H1 (cell line): ENCODE measurements at regions not wholly inside any gene's neighbourhood (a gene's known extent, or its start where the extent isn't known, plus 50 kb on each side); places are given as distances from the start of the nearest gene placed in this dataset.

Experiments used
- CTCF ChIA-PET: fragments of 300-600 bp; sonication (Branson Sonifier 250); formaldehyde crosslinking; loops from one replicate; lab custom pipeline; 2021; ENCODE audit not compliant: partially characterized antibody; lab: Charles Lee
- POLR2A ChIA-PET: fragments of 300-600 bp; sonication (Branson Sonifier 250); formaldehyde crosslinking; loops from one replicate; lab custom pipeline; 2021; ENCODE audit warnings: inconsistent platforms; ENCODE audit not compliant: partially characterized antibody; lab: Charles Lee
- DNase-seq, 2 experiments: peaks; one replicate each; pipeline versions ENCODE4 v3.0.0 to v3.0.0-alpha.2; 2010 to 2022; ENCODE audit warnings: low spot score in 2 of 2, low read depth in 1 of 2, mixed read lengths in 1 of 2
- FAIRE-seq: peaks from 2 replicates; lab custom pipeline; 2011; peaks lifted over from hg19 to GRCh38; lab: Jason Lieb, UNC
- H2AFZ ChIP-seq: 2 replicates; pipeline ENCODE4 v1.8.1; 2012; ENCODE audit warnings: low read length, inconsistent platforms
- H2AK5ac ChIP-seq: 2 replicates; pipeline ENCODE4 v1.6.1; 2013; ENCODE audit warnings: low read depth, low read length
- H2BK120ac ChIP-seq: replicated peaks from 2 replicates; pipeline ENCODE3; 2013; ENCODE audit warnings: low read depth, low read length, inconsistent platforms
- H2BK12ac ChIP-seq: 2 replicates; pipeline ENCODE4 v1.6.1; 2013; ENCODE audit warnings: low read depth, low read length
- H2BK15ac ChIP-seq: 2 replicates; pipeline ENCODE4 v1.6.1; 2013; ENCODE audit warnings: low read length
- H2BK20ac ChIP-seq: 2 replicates; pipeline ENCODE4 v1.6.1; 2013; ENCODE audit warnings: low read length
- H2BK5ac ChIP-seq: 2 replicates; pipeline ENCODE4 v1.6.1; 2013; ENCODE audit warnings: low read depth, low read length
- H3K14ac ChIP-seq: 2 replicates; pipeline ENCODE4 v1.6.1; 2013; ENCODE audit warnings: inconsistent platforms; ENCODE audit not compliant: insufficient read length
- H3K18ac ChIP-seq: 2 replicates; pipeline ENCODE4 v1.6.1; 2013; ENCODE audit warnings: low read length; ENCODE audit errors: extremely low read depth
- H3K23ac ChIP-seq: 2 replicates; pipeline ENCODE4 v1.6.1; 2013; ENCODE audit warnings: inconsistent platforms; ENCODE audit not compliant: insufficient read length
- H3K23me2 ChIP-seq: 2 replicates; pipeline ENCODE4 v1.6.1; 2013; ENCODE audit warnings: low read depth, low read length
- H3K27ac ChIP-seq: 2 replicates; pipeline ENCODE4 v1.6.1; 2011; ENCODE audit warnings: low read depth, low read length, inconsistent platforms
- H3K27me3 ChIP-seq, 4 experiments: replicated peaks in 1 of 4; 1 replicate in 1 of 4; 2 replicates in 3 of 4; pipeline versions ENCODE4 v1.6.1 to v1.8.1; 2011 to 2013; ENCODE audit warnings: low read length in 3 of 4, mild to moderate bottlenecking in 3 of 4, inconsistent platforms in 2 of 4, mixed read lengths in 2 of 4, moderate library complexity in 1 of 4; ENCODE audit not compliant: control insufficient read depth in 3 of 4, insufficient read depth in 3 of 4; ENCODE audit errors: extremely low read depth in 1 of 4
- H3K36me3 ChIP-seq, 4 experiments: 2 replicates each; pipeline versions ENCODE4 v1.6.1 to v1.8.1; 2011 to 2013; ENCODE audit warnings: mild to moderate bottlenecking in 4 of 4, low read length in 3 of 4, moderate library complexity in 2 of 4, control low read depth in 1 of 4, inconsistent platforms in 1 of 4; ENCODE audit not compliant: insufficient read depth in 4 of 4, control insufficient read depth in 2 of 4
- H3K4ac ChIP-seq: replicated peaks from 2 replicates; pipeline ENCODE3; 2013; ENCODE audit warnings: low read length, low read depth, mixed read lengths, inconsistent platforms; ENCODE audit not compliant: insufficient read length
- H3K4me1 ChIP-seq, 4 experiments: replicated peaks in 1 of 4; 1 replicate in 1 of 4; 2 replicates in 3 of 4; pipeline versions ENCODE4 v1.6.1 to v1.8.1; 2011 to 2013; ENCODE audit warnings: low read length in 3 of 4, inconsistent platforms in 2 of 4, mixed read lengths in 1 of 4; ENCODE audit not compliant: insufficient read depth in 4 of 4, control insufficient read depth in 3 of 4
- H3K4me2 ChIP-seq, 2 experiments: 2 replicates each; pipeline versions ENCODE4 v1.6.1 to v1.8.1; 2011 to 2013; ENCODE audit warnings: low read depth in 2 of 2, low read length in 2 of 2, control low read depth in 1 of 2, inconsistent platforms in 1 of 2, mild to moderate bottlenecking in 1 of 2; ENCODE audit not compliant: insufficient read depth in 1 of 2
- H3K4me3 ChIP-seq, 4 experiments: fragments of 200-600, 300-600 bp in 1 of 4; sonication (generic), shearing (Covaris generic), sonication (Bioruptor Twin) in 1 of 4; 2 replicates each; pipeline versions ENCODE4 v1.5.1 to v1.8.1; 2011 to 2016; ENCODE audit warnings: low read length in 4 of 4, low read depth in 3 of 4, control low read depth in 2 of 4, inconsistent platforms in 2 of 4, mild to moderate bottlenecking in 2 of 4, mixed read lengths in 1 of 4, moderate library complexity in 1 of 4; ENCODE audit not compliant: insufficient read depth in 2 of 4; ENCODE audit errors: extremely low read depth in 1 of 4
- H3K56ac ChIP-seq: replicated peaks from 2 replicates; pipeline ENCODE3; 2013; ENCODE audit warnings: low read depth, mild to moderate bottlenecking, mixed read lengths, low read length, inconsistent platforms; ENCODE audit not compliant: insufficient read length
- H3K79me1 ChIP-seq: 2 replicates; pipeline ENCODE4 v1.6.1; 2013; ENCODE audit warnings: low read depth, low read length, control low read depth
- H3K79me2 ChIP-seq, 2 experiments: 2 replicates each; pipeline versions ENCODE4 v1.6.1 to v1.8.1; 2012 to 2013; ENCODE audit warnings: low read length in 2 of 2, mild to moderate bottlenecking in 2 of 2, inconsistent platforms in 1 of 2; ENCODE audit not compliant: insufficient read depth in 2 of 2, control insufficient read depth in 1 of 2
- H3K9ac ChIP-seq, 4 experiments: replicated peaks in 1 of 4; 1 replicate in 1 of 4; 2 replicates in 3 of 4; pipeline versions ENCODE4 v1.6.1 to v1.8.1; 2011 to 2013; ENCODE audit warnings: low read depth in 3 of 4, low read length in 3 of 4, control low read depth in 2 of 4, mild to moderate bottlenecking in 2 of 4, moderate library complexity in 2 of 4, inconsistent platforms in 1 of 4; ENCODE audit errors: extremely low read depth in 1 of 4
- H3K9me3 ChIP-seq, 2 experiments: 2 replicates each; pipeline versions ENCODE4 v1.6.1 to v1.8.1; 2012 to 2013; ENCODE audit warnings: mild to moderate bottlenecking in 2 of 2, moderate library complexity in 2 of 2, control low read depth in 1 of 2, inconsistent platforms in 1 of 2, low read depth in 1 of 2, low read length in 1 of 2, mixed read lengths in 1 of 2; ENCODE audit not compliant: insufficient read depth in 2 of 2
- H4K20me1 ChIP-seq, 2 experiments: replicated peaks in 1 of 2; 2 replicates each; pipeline versions ENCODE3 to v1.8.1; 2011 to 2013; ENCODE audit warnings: inconsistent platforms in 2 of 2, low read length in 2 of 2, mild to moderate bottlenecking in 1 of 2; ENCODE audit not compliant: insufficient read depth in 2 of 2, control insufficient read depth in 1 of 2
- H4K5ac ChIP-seq: 2 replicates; pipeline ENCODE4 v1.6.1; 2013; ENCODE audit warnings: low read length, low read depth, mixed read lengths, inconsistent platforms; ENCODE audit not compliant: insufficient read length
- H4K8ac ChIP-seq: 2 replicates; pipeline ENCODE4 v1.8.0; 2013; ENCODE audit warnings: mild to moderate bottlenecking, moderate library complexity, low read length, inconsistent platforms; ENCODE audit not compliant: insufficient read depth; ENCODE audit errors: extremely low read depth
- H4K91ac ChIP-seq: replicated peaks from 2 replicates; pipeline ENCODE3; 2013; ENCODE audit warnings: low read length, mixed read lengths, inconsistent platforms; ENCODE audit not compliant: insufficient read length
- CEBPB ChIP-seq: IDR thresholded peaks from 2 replicates; pipeline ENCODE4 v1.6.1; 2012; ENCODE audit warnings: low read depth, low read length
- CTCF ChIP-seq, 3 experiments: IDR thresholded peaks; 1 replicate in 2 of 3; 2 replicates in 1 of 3; pipeline versions ENCODE4 v1.5.1 to v1.6.1; 2011; ENCODE audit warnings: low read length in 3 of 3, mild to moderate bottlenecking in 3 of 3, inconsistent platforms in 2 of 3, low read depth in 1 of 3, moderate library complexity in 1 of 3; ENCODE audit not compliant: insufficient read depth in 1 of 3; ENCODE audit errors: control extremely low read depth in 1 of 3
- JUND ChIP-seq: IDR thresholded peaks from 2 replicates; pipeline ENCODE4 v1.6.1; 2011; ENCODE audit warnings: mild to moderate bottlenecking, improper control_type of control experiment, low read length
- PHF8 ChIP-seq: fragments of 200-600 bp; sonication (generic); conservative IDR thresholded peaks from 2 replicates; pipeline ENCODE4 v1.7.1; 2012; ENCODE audit warnings: low read depth, mild to moderate bottlenecking, inconsistent platforms, low read length, moderate library complexity
- TBP ChIP-seq: IDR thresholded peaks from 2 replicates; pipeline ENCODE4 v1.6.1; 2011; ENCODE audit warnings: low read depth, low read length, improper control_type of control experiment
- WGBS, 2 experiments: shearing (Covaris generic) in 1 of 2; methylation state at CpG; one replicate each; pipeline versions ENCODE4 v1.1.6 to v1.1.7; 2013 to 2015; ENCODE audit warnings: low lambda C conversion rate in 2 of 2, mixed read lengths in 2 of 2, inconsistent platforms in 1 of 2, low coverage in 1 of 2, missing lambda C conversion rate in 1 of 2; ENCODE audit not compliant: insufficient replicate concordance in 2 of 2, insufficient coverage in 1 of 2, insufficient read length in 1 of 2; ENCODE audit errors: extremely low coverage in 1 of 2, missing lambda C conversion rate in 1 of 2; 5-methylcytosine and 5-hydroxymethylcytosine counted together

GRCh38 chr18:76212960-76213359 is 282.1 kb downstream of the ZNF516 start:
- CTCF ChIA-PET: interaction anchor here (0.6 to 1.6 kb wide), 4 partner anchors 10 to 1919 kb away, joined by 3 to 8 read pairs (median 4); no protein-coding TSS in a partner anchor
- no peak for FAIRE-seq

More at GRCh38 chr18:76212960-76213359, 282.1 kb downstream of the ZNF516 start:
- Histone ChIP-seq H3K4me1 (no peaks in the 10 kb centered on the region; a peak in 1 of 7 replicates), H3K79me2 (no peaks in the 10 kb centered on the region), H3K14ac (no peak overlapping the region), H3K4ac (no peak overlapping the region), H3K4me2 (peak overlapping the region in 1 of 2 experiments; percentile 13; a peak in 1 of 4 replicates), H3K23me2 (no peaks in the 10 kb centered on the region), H2BK20ac (no peak overlapping the region), H3K36me3 (no peaks in the 10 kb centered on the region), H2BK120ac (no peak overlapping the region), H4K8ac (no peak overlapping the region), H4K91ac (no peak overlapping the region), H4K5ac (no peak overlapping the region), H2BK12ac (no peak overlapping the region), H4K20me1 (no peaks in the 10 kb centered on the region), H3K27me3 (no peaks in the 10 kb centered on the region), H2BK5ac (no peak overlapping the region), H3K27ac (no peak overlapping the region), H2AFZ (peak overlapping the region; percentile 73; the same call in 1 of the 2 replicates), H3K23ac (no peak overlapping the region), H3K9me3 (0 out of 4 replicates have a peak, but pooled peaks cover 0 to 3% of the 10 kb centered on the region in 2 experiments), H3K18ac (no peak overlapping the region), H3K56ac (no peak overlapping the region), H3K4me3 (no peak overlapping the region), H3K79me1 (no peaks in the 10 kb centered on the region), H3K9ac (no peak overlapping the region), H2BK15ac (no peak overlapping the region)
- WGBS, 2 experiments: 76% methylated on average over 7 of the region's 7 CpGs; no CpG with 5 or more reads in 1 of the 2 experiments
- POLR2A ChIA-PET: no interaction called here
- no peak for DNase-seq
- no peak for TF ChIP-seq TBP
- no peak for TF ChIP-seq PHF8
- TF ChIP-seq CTCF (IDR thresholded peaks at IDR 0.05; ENCODE audit: control extremely low read depth in 1 of 3, insufficient read depth in 1 of 3, low read depth in 1 of 3, low read length in 3 of 3): peak in 1 of 3 experiments; percentile 2; a peak in 2 of 4 replicates
- TF ChIP-seq JUND: no peak
- TF ChIP-seq CEBPB: no peak
- TF ChIP-seq, all 59 proteins: peak for 1
- H2AK5ac ChIP-seq: no peak overlapping the region
